H1 (cell line): ENCODE measurements at regions not wholly inside any gene's neighbourhood (a gene's known extent, or its start where the extent isn't known, plus 50 kb on each side); places are given as distances from the start of the nearest gene placed in this dataset.

Experiments used
- CTCF ChIA-PET: fragments of 300-600 bp; sonication (Branson Sonifier 250); formaldehyde crosslinking; loops from one replicate; lab custom pipeline; 2021; ENCODE audit not compliant: partially characterized antibody; lab: Charles Lee
- POLR2A ChIA-PET: fragments of 300-600 bp; sonication (Branson Sonifier 250); formaldehyde crosslinking; loops from one replicate; lab custom pipeline; 2021; ENCODE audit warnings: inconsistent platforms; ENCODE audit not compliant: partially characterized antibody; lab: Charles Lee
- DNase-seq, 2 experiments: peaks; one replicate each; pipeline versions ENCODE4 v3.0.0 to v3.0.0-alpha.2; 2010 to 2022; ENCODE audit warnings: low spot score in 2 of 2, low read depth in 1 of 2, mixed read lengths in 1 of 2
- FAIRE-seq: peaks from 2 replicates; lab custom pipeline; 2011; peaks lifted over from hg19 to GRCh38; lab: Jason Lieb, UNC
- H2AFZ ChIP-seq: 2 replicates; pipeline ENCODE4 v1.8.1; 2012; ENCODE audit warnings: low read length, inconsistent platforms
- H2AK5ac ChIP-seq: 2 replicates; pipeline ENCODE4 v1.6.1; 2013; ENCODE audit warnings: low read depth, low read length
- H2BK120ac ChIP-seq: replicated peaks from 2 replicates; pipeline ENCODE3; 2013; ENCODE audit warnings: low read depth, low read length, inconsistent platforms
- H2BK12ac ChIP-seq: 2 replicates; pipeline ENCODE4 v1.6.1; 2013; ENCODE audit warnings: low read depth, low read length
- H2BK15ac ChIP-seq: 2 replicates; pipeline ENCODE4 v1.6.1; 2013; ENCODE audit warnings: low read length
- H2BK20ac ChIP-seq: 2 replicates; pipeline ENCODE4 v1.6.1; 2013; ENCODE audit warnings: low read length
- H2BK5ac ChIP-seq: 2 replicates; pipeline ENCODE4 v1.6.1; 2013; ENCODE audit warnings: low read depth, low read length
- H3K14ac ChIP-seq: 2 replicates; pipeline ENCODE4 v1.6.1; 2013; ENCODE audit warnings: inconsistent platforms; ENCODE audit not compliant: insufficient read length
- H3K18ac ChIP-seq: 2 replicates; pipeline ENCODE4 v1.6.1; 2013; ENCODE audit warnings: low read length; ENCODE audit errors: extremely low read depth
- H3K23ac ChIP-seq: 2 replicates; pipeline ENCODE4 v1.6.1; 2013; ENCODE audit warnings: inconsistent platforms; ENCODE audit not compliant: insufficient read length
- H3K23me2 ChIP-seq: 2 replicates; pipeline ENCODE4 v1.6.1; 2013; ENCODE audit warnings: low read depth, low read length
- H3K27ac ChIP-seq: 2 replicates; pipeline ENCODE4 v1.6.1; 2011; ENCODE audit warnings: low read depth, low read length, inconsistent platforms
- H3K27me3 ChIP-seq, 4 experiments: replicated peaks in 1 of 4; 1 replicate in 1 of 4; 2 replicates in 3 of 4; pipeline versions ENCODE4 v1.6.1 to v1.8.1; 2011 to 2013; ENCODE audit warnings: low read length in 3 of 4, mild to moderate bottlenecking in 3 of 4, inconsistent platforms in 2 of 4, mixed read lengths in 2 of 4, moderate library complexity in 1 of 4; ENCODE audit not compliant: control insufficient read depth in 3 of 4, insufficient read depth in 3 of 4; ENCODE audit errors: extremely low read depth in 1 of 4
- H3K36me3 ChIP-seq, 4 experiments: 2 replicates each; pipeline versions ENCODE4 v1.6.1 to v1.8.1; 2011 to 2013; ENCODE audit warnings: mild to moderate bottlenecking in 4 of 4, low read length in 3 of 4, moderate library complexity in 2 of 4, control low read depth in 1 of 4, inconsistent platforms in 1 of 4; ENCODE audit not compliant: insufficient read depth in 4 of 4, control insufficient read depth in 2 of 4
- H3K4ac ChIP-seq: replicated peaks from 2 replicates; pipeline ENCODE3; 2013; ENCODE audit warnings: low read length, low read depth, mixed read lengths, inconsistent platforms; ENCODE audit not compliant: insufficient read length
- H3K4me1 ChIP-seq, 4 experiments: replicated peaks in 1 of 4; 1 replicate in 1 of 4; 2 replicates in 3 of 4; pipeline versions ENCODE4 v1.6.1 to v1.8.1; 2011 to 2013; ENCODE audit warnings: low read length in 3 of 4, inconsistent platforms in 2 of 4, mixed read lengths in 1 of 4; ENCODE audit not compliant: insufficient read depth in 4 of 4, control insufficient read depth in 3 of 4
- H3K4me2 ChIP-seq, 2 experiments: 2 replicates each; pipeline versions ENCODE4 v1.6.1 to v1.8.1; 2011 to 2013; ENCODE audit warnings: low read depth in 2 of 2, low read length in 2 of 2, control low read depth in 1 of 2, inconsistent platforms in 1 of 2, mild to moderate bottlenecking in 1 of 2; ENCODE audit not compliant: insufficient read depth in 1 of 2
- H3K4me3 ChIP-seq, 4 experiments: fragments of 200-600, 300-600 bp in 1 of 4; sonication (generic), shearing (Covaris generic), sonication (Bioruptor Twin) in 1 of 4; 2 replicates each; pipeline versions ENCODE4 v1.5.1 to v1.8.1; 2011 to 2016; ENCODE audit warnings: low read length in 4 of 4, low read depth in 3 of 4, control low read depth in 2 of 4, inconsistent platforms in 2 of 4, mild to moderate bottlenecking in 2 of 4, mixed read lengths in 1 of 4, moderate library complexity in 1 of 4; ENCODE audit not compliant: insufficient read depth in 2 of 4; ENCODE audit errors: extremely low read depth in 1 of 4
- H3K56ac ChIP-seq: replicated peaks from 2 replicates; pipeline ENCODE3; 2013; ENCODE audit warnings: low read depth, mild to moderate bottlenecking, mixed read lengths, low read length, inconsistent platforms; ENCODE audit not compliant: insufficient read length
- H3K79me1 ChIP-seq: 2 replicates; pipeline ENCODE4 v1.6.1; 2013; ENCODE audit warnings: low read depth, low read length, control low read depth
- H3K79me2 ChIP-seq, 2 experiments: 2 replicates each; pipeline versions ENCODE4 v1.6.1 to v1.8.1; 2012 to 2013; ENCODE audit warnings: low read length in 2 of 2, mild to moderate bottlenecking in 2 of 2, inconsistent platforms in 1 of 2; ENCODE audit not compliant: insufficient read depth in 2 of 2, control insufficient read depth in 1 of 2
- H3K9ac ChIP-seq, 4 experiments: replicated peaks in 1 of 4; 1 replicate in 1 of 4; 2 replicates in 3 of 4; pipeline versions ENCODE4 v1.6.1 to v1.8.1; 2011 to 2013; ENCODE audit warnings: low read depth in 3 of 4, low read length in 3 of 4, control low read depth in 2 of 4, mild to moderate bottlenecking in 2 of 4, moderate library complexity in 2 of 4, inconsistent platforms in 1 of 4; ENCODE audit errors: extremely low read depth in 1 of 4
- H3K9me3 ChIP-seq, 2 experiments: 2 replicates each; pipeline versions ENCODE4 v1.6.1 to v1.8.1; 2012 to 2013; ENCODE audit warnings: mild to moderate bottlenecking in 2 of 2, moderate library complexity in 2 of 2, control low read depth in 1 of 2, inconsistent platforms in 1 of 2, low read depth in 1 of 2, low read length in 1 of 2, mixed read lengths in 1 of 2; ENCODE audit not compliant: insufficient read depth in 2 of 2
- H4K20me1 ChIP-seq, 2 experiments: replicated peaks in 1 of 2; 2 replicates each; pipeline versions ENCODE3 to v1.8.1; 2011 to 2013; ENCODE audit warnings: inconsistent platforms in 2 of 2, low read length in 2 of 2, mild to moderate bottlenecking in 1 of 2; ENCODE audit not compliant: insufficient read depth in 2 of 2, control insufficient read depth in 1 of 2
- H4K5ac ChIP-seq: 2 replicates; pipeline ENCODE4 v1.6.1; 2013; ENCODE audit warnings: low read length, low read depth, mixed read lengths, inconsistent platforms; ENCODE audit not compliant: insufficient read length
- H4K8ac ChIP-seq: 2 replicates; pipeline ENCODE4 v1.8.0; 2013; ENCODE audit warnings: mild to moderate bottlenecking, moderate library complexity, low read length, inconsistent platforms; ENCODE audit not compliant: insufficient read depth; ENCODE audit errors: extremely low read depth
- H4K91ac ChIP-seq: replicated peaks from 2 replicates; pipeline ENCODE3; 2013; ENCODE audit warnings: low read length, mixed read lengths, inconsistent platforms; ENCODE audit not compliant: insufficient read length
- ATF2 ChIP-seq: IDR thresholded peaks from 2 replicates; pipeline ENCODE4 v1.6.1; 2012; ENCODE audit warnings: low read length, inconsistent platforms
- BACH1 ChIP-seq: IDR thresholded peaks from 2 replicates; pipeline ENCODE4 v1.6.1; 2012; ENCODE audit warnings: low read length, improper control_type of control experiment
- BRCA1 ChIP-seq: IDR thresholded peaks from 2 replicates; pipeline ENCODE4 v1.6.1; 2012; ENCODE audit warnings: low read depth, low read length, improper control_type of control experiment
- CEBPB ChIP-seq: IDR thresholded peaks from 2 replicates; pipeline ENCODE4 v1.6.1; 2012; ENCODE audit warnings: low read depth, low read length
- CTCF ChIP-seq, 3 experiments: IDR thresholded peaks; 1 replicate in 2 of 3; 2 replicates in 1 of 3; pipeline versions ENCODE4 v1.5.1 to v1.6.1; 2011; ENCODE audit warnings: low read length in 3 of 3, mild to moderate bottlenecking in 3 of 3, inconsistent platforms in 2 of 3, low read depth in 1 of 3, moderate library complexity in 1 of 3; ENCODE audit not compliant: insufficient read depth in 1 of 3; ENCODE audit errors: control extremely low read depth in 1 of 3
- FOSL1 ChIP-seq: IDR thresholded peaks from 2 replicates; pipeline ENCODE4 v1.6.1; 2011; ENCODE audit warnings: mild to moderate bottlenecking, low read depth, low read length, moderate library complexity; ENCODE audit not compliant: insufficient read depth
- GABPA ChIP-seq: IDR thresholded peaks from 2 replicates; pipeline ENCODE4 v1.6.1; 2011; ENCODE audit warnings: mild to moderate bottlenecking, low read length, moderate library complexity, borderline replicate concordance; ENCODE audit not compliant: insufficient read depth
- KDM5A ChIP-seq: fragments of 200-600 bp; IDR thresholded peaks from 2 replicates; pipeline ENCODE4 v1.7.1; 2012; ENCODE audit warnings: mild to moderate bottlenecking, low read length, inconsistent platforms, mixed read lengths
- MAFK ChIP-seq: IDR thresholded peaks from 2 replicates; pipeline ENCODE4 v1.6.1; 2012; ENCODE audit warnings: low read depth, mild to moderate bottlenecking, improper control_type of control experiment, low read length
- NRF1 ChIP-seq: IDR thresholded peaks from 2 replicates; pipeline ENCODE4 v1.6.1; 2011; ENCODE audit warnings: mild to moderate bottlenecking, low read depth, low read length, improper control_type of control experiment
- SIRT6 ChIP-seq: IDR thresholded peaks from one replicate; pipeline ENCODE4 v1.7.1; 2012; ENCODE audit warnings: low read length, inconsistent platforms
- SP4 ChIP-seq: IDR thresholded peaks from 2 replicates; pipeline ENCODE4 v1.6.1; 2012; ENCODE audit warnings: low read length, inconsistent platforms
- WGBS, 2 experiments: shearing (Covaris generic) in 1 of 2; methylation state at CpG; one replicate each; pipeline versions ENCODE4 v1.1.6 to v1.1.7; 2013 to 2015; ENCODE audit warnings: low lambda C conversion rate in 2 of 2, mixed read lengths in 2 of 2, inconsistent platforms in 1 of 2, low coverage in 1 of 2, missing lambda C conversion rate in 1 of 2; ENCODE audit not compliant: insufficient replicate concordance in 2 of 2, insufficient coverage in 1 of 2, insufficient read length in 1 of 2; ENCODE audit errors: extremely low coverage in 1 of 2, missing lambda C conversion rate in 1 of 2; 5-methylcytosine and 5-hydroxymethylcytosine counted together

GRCh38 chr18:55079067-55079466 lies 119.8 kb upstream of the CCDC68 start:
- ChIA-PET POLR2A (no interaction called here), CTCF (no interaction called here)
- Histone ChIP-seq H3K36me3 (no peaks in the 10 kb centered on the region), H3K79me1 (no peaks in the 10 kb centered on the region; the same call in 1 of the 2 replicates), H4K91ac (no peak overlapping the region), H4K8ac (no peak overlapping the region), H2BK12ac (no peak overlapping the region), H3K27ac (no peak overlapping the region), H3K9ac (no peak overlapping the region), H3K14ac (no peak overlapping the region), H2BK5ac (no peak overlapping the region), H3K9me3 (no peaks in the 10 kb centered on the region), H3K23ac (no peak overlapping the region), H4K20me1 (no peaks in the 10 kb centered on the region), H2BK20ac (no peak overlapping the region), H2AK5ac (no peak overlapping the region), H3K23me2 (no peaks in the 10 kb centered on the region), H3K79me2 (no peaks in the 10 kb centered on the region), H2BK15ac (no peak overlapping the region), H3K56ac (no peak overlapping the region), H3K4me2 (no peak overlapping the region), H3K4ac (no peak overlapping the region), H4K5ac (no peak overlapping the region), H3K4me1 (no peaks in the 10 kb centered on the region; a peak in 1 of 7 replicates), H3K27me3 (no peaks in the 10 kb centered on the region), H3K4me3 (no peak overlapping the region), H2BK120ac (no peak overlapping the region), H3K18ac (no peak overlapping the region), H2AFZ (no peak overlapping the region)
- DNase-seq = no peak
- 91% methylated on average over 6 of the region's 6 CpGs; no CpG with 5 or more reads in 1 of the 2 experiments for WGBS, 2 experiments
- FAIRE-seq = no peak
- TF ChIP-seq CTCF (IDR thresholded peaks at IDR 0.05; ENCODE audit: control extremely low read depth in 1 of 3, insufficient read depth in 1 of 3, low read depth in 1 of 3, low read length in 3 of 3) (no peak), CEBPB (no peak), MAFK (no peak), SIRT6 (no peak), GABPA (no peak), KDM5A (no peak), FOSL1 (no peak), SP4 (no peak), BRCA1 (no peak), NRF1 (no peak), ATF2 (no peak), BACH1 (no peak)
